LNCAP (cell line): ENCODE measurements at regions not wholly inside any gene's neighbourhood (a gene's known extent, or its start where the extent isn't known, plus 50 kb on each side); places are given as distances from the start of the nearest gene placed in this dataset.

Experiments
- CTCF ChIP-seq: fragments of 450-650 bp; IDR thresholded peaks from 2 replicates; pipeline ENCODE4 v1.5.1; 2017; ENCODE audit warnings: mild to moderate bottlenecking

GRCh38 chr3:34635352-34635850, 837.0 kb downstream of the PDCD6IP start:
- no peak for TF ChIP-seq CTCF

GRCh38 chr3:34646911-34647460, 848.6 kb downstream of the PDCD6IP start:
- TF ChIP-seq CTCF = no peak

GRCh38 chr3:34650131-34650530, 851.7 kb downstream of the PDCD6IP start:
- no peak for TF ChIP-seq CTCF

- TF ChIP-seq CTCF = no peak
These were observed 870.5 kb downstream of the PDCD6IP start for GRCh38 chr3:34668915-34669314.

GRCh38 chr3:34669490-34669889, 871.1 kb downstream of the PDCD6IP start:
- no peak for TF ChIP-seq CTCF

GRCh38 chr3:34675383-34676120, 877.1 kb downstream of the PDCD6IP start:
- no peak for TF ChIP-seq CTCF

- no peak for TF ChIP-seq CTCF
These were observed 878.0 kb downstream of the PDCD6IP start for GRCh38 chr3:34676436-34676835.
